ENCODE measurements at regions not wholly inside any gene's neighbourhood (a gene's known extent, or its start where the extent isn't known, plus 50 kb on each side); places are given as distances from the start of the nearest gene placed in this dataset.

DNA sequence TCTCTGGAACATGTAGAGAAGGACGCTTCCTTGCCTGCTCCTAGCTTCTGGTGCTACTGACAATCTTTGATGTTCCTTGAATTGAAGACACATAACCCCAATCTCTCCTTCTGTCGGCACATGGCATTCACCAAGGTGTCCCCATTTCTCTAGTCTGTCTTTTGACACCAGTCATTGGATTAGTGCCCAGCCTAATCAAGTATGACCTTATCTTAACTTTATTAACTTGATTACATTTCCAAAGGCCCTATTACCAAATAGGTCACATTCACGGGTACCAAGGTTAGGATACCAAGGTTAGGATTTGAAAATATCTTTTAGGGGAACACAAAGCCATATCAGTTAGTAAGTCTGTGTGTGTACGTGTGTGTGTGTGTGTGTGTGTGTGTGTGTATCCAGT, 377.9 kb downstream of the CMPK2 start:
- TF ChIP-seq, protein P1, sequence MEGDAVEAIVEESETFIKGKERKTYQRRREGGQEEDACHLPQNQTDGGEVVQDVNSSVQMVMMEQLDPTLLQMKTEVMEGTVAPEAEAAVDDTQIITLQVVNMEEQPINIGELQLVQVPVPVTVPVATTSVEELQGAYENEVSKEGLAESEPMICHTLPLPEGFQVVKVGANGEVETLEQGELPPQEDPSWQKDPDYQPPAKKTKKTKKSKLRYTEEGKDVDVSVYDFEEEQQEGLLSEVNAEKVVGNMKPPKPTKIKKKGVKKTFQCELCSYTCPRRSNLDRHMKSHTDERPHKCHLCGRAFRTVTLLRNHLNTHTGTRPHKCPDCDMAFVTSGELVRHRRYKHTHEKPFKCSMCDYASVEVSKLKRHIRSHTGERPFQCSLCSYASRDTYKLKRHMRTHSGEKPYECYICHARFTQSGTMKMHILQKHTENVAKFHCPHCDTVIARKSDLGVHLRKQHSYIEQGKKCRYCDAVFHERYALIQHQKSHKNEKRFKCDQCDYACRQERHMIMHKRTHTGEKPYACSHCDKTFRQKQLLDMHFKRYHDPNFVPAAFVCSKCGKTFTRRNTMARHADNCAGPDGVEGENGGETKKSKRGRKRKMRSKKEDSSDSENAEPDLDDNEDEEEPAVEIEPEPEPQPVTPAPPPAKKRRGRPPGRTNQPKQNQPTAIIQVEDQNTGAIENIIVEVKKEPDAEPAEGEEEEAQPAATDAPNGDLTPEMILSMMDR (conservative IDR thresholded peaks at IDR 0.05), result no peak
- no peak for TF ChIP-seq ZFX (IDR thresholded peaks at IDR 0.05)
